Mucosa of gallbladder (tissue), 1 donor: ENCODE measurements at regions not wholly inside any gene's neighbourhood (a gene's known extent, or its start where the extent isn't known, plus 50 kb on each side); places are given as distances from the start of the nearest gene placed in this dataset.
"Not testable (repeated sequence)": the region's sequence is repeated elsewhere in the genome, so short reads cannot be mapped to it uniquely, and the experiment has no call there.

ENCODE experiments used
- DNase-seq: peaks from one replicate; pipeline ENCODE4 v3.0.0-alpha.2; 2020; ENCODE audit warnings: low spot score
- donor health status: DM: no; HTN: no; CAD: no.

DNA sequence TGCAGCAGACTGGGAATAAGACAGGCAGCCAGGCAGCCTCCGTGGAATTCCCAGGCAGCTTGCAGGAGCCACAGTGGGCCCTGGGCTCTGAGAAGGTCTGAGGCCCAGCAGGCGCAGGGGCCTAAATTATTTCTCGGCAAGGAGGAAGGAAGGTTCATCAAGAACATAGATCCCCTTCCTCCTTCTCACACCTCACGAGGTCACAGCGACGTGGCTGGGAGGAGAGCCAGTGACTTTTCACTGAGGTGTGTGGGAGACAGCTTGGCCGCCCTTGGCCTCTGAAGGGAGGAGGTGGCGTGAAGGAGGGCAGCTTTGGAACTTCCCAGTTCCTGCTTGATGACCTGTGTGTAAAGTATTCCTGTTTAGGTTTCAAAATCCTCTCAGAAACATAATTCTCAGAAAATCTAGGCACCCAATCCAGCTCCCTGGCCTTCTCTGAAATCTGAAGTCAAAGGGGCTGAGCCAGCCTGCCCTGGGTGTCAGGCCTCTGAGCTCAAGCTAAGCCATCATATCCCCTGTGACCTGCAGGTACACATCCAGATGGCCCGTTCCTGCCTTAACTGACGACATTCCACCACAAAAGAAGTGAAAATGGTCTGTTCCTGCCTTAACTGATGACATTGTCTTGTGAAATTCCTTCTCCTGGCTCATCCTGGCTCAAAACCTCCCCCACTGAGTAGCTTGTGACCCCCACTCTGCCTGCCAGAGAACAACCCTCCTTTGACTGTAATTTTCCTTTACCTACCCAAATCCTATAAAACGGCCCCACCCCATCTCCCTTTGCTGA lies 161.0 kb downstream of the ADRA2C start:
- not testable (repeated sequence) for DNase-seq

GRCh38 chr4:3929431-3929830 lies 163.2 kb downstream of the ADRA2C start:
- not testable (repeated sequence) for DNase-seq

DNA sequence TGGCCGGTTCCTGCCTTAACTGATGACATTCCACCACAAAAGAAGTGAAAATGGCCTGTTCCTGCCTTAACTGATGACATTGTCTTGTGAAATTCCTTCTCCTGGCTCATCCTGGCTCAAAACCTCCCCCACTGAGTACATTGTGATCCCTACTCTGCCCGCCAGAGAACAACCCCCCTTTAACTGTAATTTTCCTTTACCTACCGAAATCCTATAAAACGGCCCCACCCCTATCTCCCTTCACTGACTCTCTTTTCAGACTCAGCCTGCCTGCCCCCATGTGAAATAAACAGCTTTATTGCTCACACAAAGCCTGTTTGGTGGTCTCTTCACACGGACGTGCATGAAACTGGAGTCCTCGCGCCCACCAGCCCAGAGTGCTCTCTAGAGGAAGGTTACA lies 166.5 kb downstream of the ADRA2C start:
- not testable (repeated sequence) for DNase-seq

GRCh38 chr4:3935406-3935805 lies 169.2 kb downstream of the ADRA2C start:
- not testable (repeated sequence) for DNase-seq

DNA sequence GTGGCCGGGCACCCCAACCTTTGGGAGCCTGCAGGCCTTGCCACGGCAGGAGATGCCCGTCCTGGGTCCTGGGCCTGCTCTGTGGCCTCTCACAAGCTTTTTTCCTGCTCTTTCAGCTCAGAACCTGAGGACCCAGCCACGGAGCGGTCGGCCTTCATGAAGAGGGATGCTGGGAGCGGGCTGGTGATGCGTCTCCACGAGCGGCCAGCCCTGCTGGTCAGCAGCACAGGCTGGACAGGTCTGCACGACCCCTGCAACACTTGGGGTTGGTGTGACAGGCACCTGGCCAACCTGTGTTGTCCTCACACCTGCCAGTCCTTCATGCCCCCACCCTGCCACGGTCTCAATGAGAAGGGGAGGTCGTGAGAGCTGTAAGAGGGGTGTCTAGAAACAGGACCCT lies 170.0 kb downstream of the ADRA2C start:
- no peak for DNase-seq

DNA sequence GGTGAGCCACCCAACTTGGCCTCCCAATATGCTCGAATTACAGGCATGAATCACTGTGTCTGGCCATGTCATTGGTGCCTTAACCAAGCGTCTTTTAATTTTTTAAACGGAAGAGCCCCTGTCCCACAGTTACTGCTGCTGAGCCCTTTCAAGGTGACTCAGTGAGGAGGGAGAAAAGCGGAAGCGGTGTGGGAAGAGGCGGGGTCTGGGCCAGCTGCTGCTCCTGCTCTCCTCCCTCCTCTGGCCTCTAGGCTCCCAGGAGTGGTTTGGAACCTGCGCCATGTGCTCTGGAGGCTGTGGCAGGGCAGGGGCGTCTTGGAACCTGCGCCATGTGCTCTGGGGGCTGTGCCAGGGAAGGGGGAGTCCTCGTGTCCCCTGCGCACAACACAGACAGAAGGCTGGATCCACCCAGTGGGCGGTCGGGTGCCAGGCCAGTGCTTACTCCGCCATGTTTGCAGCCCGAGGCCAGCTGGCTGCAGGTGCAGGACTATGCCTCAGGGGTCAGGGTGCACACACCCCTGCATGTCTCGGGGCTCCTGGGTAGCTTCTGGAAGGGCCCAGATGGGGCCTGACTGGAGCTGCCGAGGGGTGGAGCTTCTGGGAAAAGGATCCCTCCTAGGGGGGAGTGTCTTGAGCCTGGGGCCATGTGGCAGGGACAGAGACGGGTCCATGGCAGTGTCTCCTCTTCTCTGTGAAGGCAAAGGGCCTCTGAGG lies 171.8 kb downstream of the ADRA2C start:
- DNase-seq: not testable (repeated sequence)

DNA sequence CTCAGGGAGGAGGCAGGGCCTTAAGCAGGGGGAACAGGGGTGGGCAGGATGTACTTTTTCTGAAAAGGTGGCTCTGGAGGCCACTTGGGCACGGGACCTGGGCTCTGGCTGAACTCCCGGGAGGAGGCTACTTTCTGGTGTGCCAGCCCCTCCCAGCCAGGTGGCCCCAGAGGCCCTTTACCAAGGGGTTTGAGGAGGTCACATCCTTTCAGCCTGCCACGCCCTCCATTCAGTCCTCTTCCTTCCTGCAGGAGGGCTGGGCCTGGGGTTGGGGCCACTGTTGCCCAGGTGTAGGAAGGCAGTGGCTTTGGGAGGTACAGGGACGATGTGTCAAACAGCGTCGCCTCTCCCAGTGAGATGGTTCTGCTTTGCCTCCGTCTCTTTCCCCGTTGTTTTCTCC lies 172.5 kb downstream of the ADRA2C start:
- not testable (repeated sequence) for DNase-seq

- DNase-seq: not testable (repeated sequence)
Measured at GRCh38 chr4:3939954-3940591, 173.9 kb downstream of the ADRA2C start.

- DNase-seq: not testable (repeated sequence)
Measured at GRCh38 chr4:3941735-3942522, 175.7 kb downstream of the ADRA2C start.

DNA sequence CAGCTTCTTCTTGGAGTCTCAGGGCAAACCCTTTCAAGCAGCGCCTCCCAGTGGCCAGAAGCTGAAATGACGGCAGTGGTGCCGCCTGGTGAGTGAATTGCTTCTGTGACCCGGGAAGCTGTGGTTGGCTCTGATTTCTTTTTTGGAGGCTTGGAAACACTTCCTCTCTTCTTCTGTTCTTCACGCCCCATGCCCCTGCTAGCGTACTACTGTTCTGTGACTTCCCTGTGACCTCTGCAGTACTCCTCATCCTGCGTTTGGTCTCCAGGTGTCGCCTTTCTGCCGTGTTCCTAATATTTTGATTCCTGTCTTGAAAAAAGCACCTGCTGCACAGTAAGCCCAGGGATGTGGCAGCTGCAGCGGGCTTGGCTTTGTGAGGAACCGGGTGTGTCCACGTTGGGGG lies 176.4 kb downstream of the ADRA2C start:
- peak; percentile 63 for DNase-seq

DNA sequence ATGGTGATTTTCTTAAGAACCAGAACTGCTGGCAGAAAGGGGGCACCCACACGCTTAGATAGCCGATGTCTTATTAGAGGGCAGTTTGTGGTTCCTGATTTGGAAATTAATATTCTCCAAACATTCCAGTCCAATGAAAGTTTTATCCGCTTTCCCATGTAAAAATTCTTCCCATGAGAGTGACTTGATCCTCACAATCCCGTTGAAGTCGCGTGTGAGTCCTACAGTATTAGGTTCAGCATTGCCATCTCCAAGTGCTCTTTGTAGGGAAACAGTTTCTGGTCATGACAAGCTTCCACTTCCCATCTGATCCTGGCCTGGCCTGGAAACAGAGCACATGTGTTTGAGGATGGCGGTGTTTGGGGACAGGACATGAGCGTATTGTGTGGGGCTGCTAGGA lies 176.9 kb downstream of the ADRA2C start:
- not testable (repeated sequence) for DNase-seq

- DNase-seq: no peak
Measured at GRCh38 chr4:3945511-3946290, 179.5 kb downstream of the ADRA2C start.

GRCh38 chr4:3946553-3946952 lies 180.4 kb downstream of the ADRA2C start:
- not testable (repeated sequence) for DNase-seq

DNA sequence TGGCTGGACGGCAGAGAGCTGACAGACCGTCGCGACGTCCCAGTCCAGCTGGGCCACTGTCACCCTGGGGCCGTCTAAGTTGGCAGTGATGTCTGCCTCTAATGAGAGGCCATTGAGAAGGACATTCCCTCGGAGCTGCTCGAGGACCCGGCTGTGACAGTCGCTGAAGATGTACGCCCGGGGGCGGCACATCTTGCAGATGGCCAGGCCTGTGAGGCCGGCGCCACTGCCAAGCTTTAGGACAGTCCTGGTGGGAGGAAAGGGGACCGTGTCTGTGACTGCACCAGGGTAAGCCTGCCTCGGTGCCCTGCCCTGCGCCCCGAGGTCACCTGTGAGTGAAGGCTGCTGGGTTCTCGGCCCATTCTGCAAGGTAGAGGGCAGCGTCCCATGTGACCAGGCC lies 181.6 kb downstream of the ADRA2C start:
- not testable (repeated sequence) for DNase-seq

- not testable (repeated sequence) for DNase-seq
Measured at GRCh38 chr4:3948210-3948609, 182.0 kb downstream of the ADRA2C start.

DNA sequence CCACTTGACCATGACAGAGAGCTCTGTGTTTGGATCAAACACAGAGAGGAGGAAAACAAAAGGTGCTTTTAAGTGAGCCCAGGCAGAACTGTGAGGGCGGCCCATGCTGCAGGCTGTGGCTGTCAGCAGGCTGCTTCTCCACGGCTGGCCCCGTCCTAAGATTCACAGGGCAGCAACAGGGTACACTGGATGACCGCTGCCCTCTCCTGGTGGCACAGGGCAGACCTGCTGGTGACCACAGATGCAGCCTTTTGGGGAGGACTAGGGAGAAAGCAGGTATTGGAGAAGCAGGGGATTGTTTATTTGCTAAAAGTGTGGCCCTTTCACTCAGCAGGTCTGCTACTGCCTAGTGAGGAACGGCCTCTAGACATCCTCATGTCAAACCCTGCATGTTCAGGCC lies 183.7 kb downstream of the ADRA2C start:
- DNase-seq: peak; percentile 17

- DNase-seq: not testable (repeated sequence)
Measured at GRCh38 chr4:3952443-3953139, 186.4 kb downstream of the ADRA2C start.

DNA sequence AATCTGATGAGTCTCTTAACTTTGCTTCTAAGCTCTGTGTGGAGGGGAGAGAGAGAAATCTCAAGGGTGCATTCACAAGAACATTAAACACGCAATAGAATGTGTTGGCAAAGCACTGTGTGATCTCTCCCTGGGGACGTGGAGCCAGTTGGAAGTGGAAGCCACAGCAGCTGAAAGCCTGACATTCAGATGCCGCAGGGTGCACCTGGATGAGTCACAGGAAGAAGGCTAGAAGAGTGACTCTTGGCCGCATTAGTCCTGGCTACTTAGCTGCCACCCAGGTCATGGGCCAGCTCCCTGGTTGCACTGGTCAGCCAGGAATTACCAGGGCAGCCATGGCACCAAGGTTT lies 186.9 kb downstream of the ADRA2C start:
- not testable (repeated sequence) for DNase-seq

DNA sequence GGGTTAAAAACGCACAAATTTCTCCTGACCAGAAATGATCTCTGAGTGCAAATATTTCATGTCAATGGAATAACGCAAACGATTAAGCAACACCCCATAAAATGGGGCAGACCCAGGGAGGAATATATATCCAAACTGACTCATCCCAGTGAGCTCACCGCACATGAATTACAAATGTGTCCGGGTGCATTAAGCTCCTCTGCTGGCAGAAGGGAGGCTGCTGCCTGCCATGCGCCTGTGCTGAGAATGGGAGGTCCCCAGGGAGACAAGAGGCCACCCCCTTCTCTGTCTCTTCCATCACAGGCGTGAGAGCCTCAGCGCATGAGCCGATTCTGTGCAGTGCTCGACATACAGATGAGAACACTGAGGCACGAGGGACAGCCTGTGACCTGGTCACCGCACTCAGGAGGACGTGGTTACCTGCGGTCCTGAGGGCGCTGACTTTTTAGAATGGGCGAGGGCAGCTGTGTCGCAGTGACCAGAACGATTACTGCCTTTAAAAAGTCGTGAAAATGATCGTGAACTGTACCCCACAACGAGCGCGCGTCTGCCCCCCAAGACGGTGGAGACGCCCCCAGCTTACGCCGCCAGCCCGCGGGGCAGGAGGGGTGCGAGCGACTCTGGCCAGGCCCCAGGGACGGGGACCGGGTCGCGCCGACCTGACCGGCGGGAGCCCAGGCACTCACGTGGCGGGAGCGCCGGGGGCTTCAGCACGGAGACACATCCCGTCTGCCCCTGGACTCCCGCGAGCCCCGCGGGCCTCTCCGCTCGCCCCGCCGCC lies 188.5 kb downstream of the ADRA2C start:
- DNase-seq: peak; percentile 31
